B cell (primary cell): ENCODE measurements at regions not wholly inside any gene's neighbourhood (a gene's known extent, or its start where the extent isn't known, plus 50 kb on each side); places are given as distances from the start of the nearest gene placed in this dataset.

Experiments
- CTCF ChIP-seq: fragments of 200-600 bp; IDR thresholded peaks from one replicate; pipeline ENCODE4 v1.8.0; 2022; ENCODE audit warnings: antibody characterized with exemption, mild to moderate bottlenecking
- EZH2 ChIP-seq: IDR thresholded peaks from 2 replicates; pipeline ENCODE4 v1.6.1; 2012; ENCODE audit warnings: borderline replicate concordance, low read depth, mild to moderate bottlenecking, moderate library complexity, low read length; ENCODE audit not compliant: insufficient read depth, poor library complexity, severe bottlenecking

DNA sequence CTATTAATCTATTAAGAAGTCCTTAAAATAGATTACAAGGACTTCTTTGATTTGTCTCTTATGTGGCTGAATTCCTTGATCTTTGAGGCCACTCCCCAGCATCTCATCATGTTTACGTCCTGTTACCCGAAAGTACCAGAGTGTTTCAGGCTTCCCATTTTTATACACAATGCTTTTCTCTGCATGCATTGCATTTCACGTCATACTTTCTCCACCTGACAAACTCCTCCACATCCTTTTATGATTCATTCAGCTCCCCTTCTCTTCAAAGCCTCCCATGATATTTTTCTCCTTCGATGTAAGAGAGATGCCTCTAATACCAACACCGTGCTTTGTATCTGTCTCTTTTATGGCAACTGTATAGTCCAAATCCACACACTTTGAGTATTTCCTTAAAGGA is 379.0 kb upstream of the CRIM1 start:
- no peak for TF ChIP-seq EZH2
- no peak for TF ChIP-seq CTCF
